H1 (cell line): ENCODE measurements at regions not wholly inside any gene's neighbourhood (a gene's known extent, or its start where the extent isn't known, plus 50 kb on each side); places are given as distances from the start of the nearest gene placed in this dataset.

Source experiments
- EGR1 ChIP-seq: IDR thresholded peaks from 2 replicates; pipeline ENCODE4 v1.6.1; 2011; ENCODE audit warnings: low read depth, low read length, borderline replicate concordance
- FOSL1 ChIP-seq: IDR thresholded peaks from 2 replicates; pipeline ENCODE4 v1.6.1; 2011; ENCODE audit warnings: mild to moderate bottlenecking, low read depth, low read length, moderate library complexity; ENCODE audit not compliant: insufficient read depth
- SIN3A ChIP-seq, 2 experiments: IDR thresholded peaks in 1 of 2; conservative IDR thresholded peaks in 1 of 2; 2 replicates each; pipeline ENCODE4 v1.6.1; 2011 to 2012; ENCODE audit warnings: low read length in 2 of 2, improper control_type of control experiment in 1 of 2, low read depth in 1 of 2, mild to moderate bottlenecking in 1 of 2
- SIX5 ChIP-seq: IDR thresholded peaks from 2 replicates; pipeline ENCODE4 v1.6.1; 2011; ENCODE audit warnings: mild to moderate bottlenecking, low read depth, low read length
- SP1 ChIP-seq: IDR thresholded peaks from 2 replicates; pipeline ENCODE4 v1.6.1; 2011; ENCODE audit warnings: low read depth, low read length
- USF2 ChIP-seq: IDR thresholded peaks from 2 replicates; pipeline ENCODE4 v1.6.1; 2011; ENCODE audit warnings: low read length, improper control_type of control experiment
- YY1 ChIP-seq: IDR thresholded peaks from 2 replicates; pipeline ENCODE4 v1.6.1; 2011; ENCODE audit warnings: low read depth, mild to moderate bottlenecking, low read length
- TF ChIP-seq, protein P1 (sequence below): IDR thresholded peaks from 2 replicates; pipeline ENCODE4 v1.6.1; 2011; ENCODE audit warnings: low read depth, mild to moderate bottlenecking, low read length; ENCODE audit not compliant: insufficient read depth

- TF ChIP-seq EGR1 = no peak
- no peak for TF ChIP-seq USF2
- TF ChIP-seq SIX5 = no peak
- no peak for TF ChIP-seq SP1
- no peak for TF ChIP-seq FOSL1
- TF ChIP-seq YY1 = no peak
- TF ChIP-seq, protein P1, sequence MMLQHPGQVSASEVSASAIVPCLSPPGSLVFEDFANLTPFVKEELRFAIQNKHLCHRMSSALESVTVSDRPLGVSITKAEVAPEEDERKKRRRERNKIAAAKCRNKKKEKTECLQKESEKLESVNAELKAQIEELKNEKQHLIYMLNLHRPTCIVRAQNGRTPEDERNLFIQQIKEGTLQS = no peak
- no peak for TF ChIP-seq SIN3A (conservative IDR thresholded peaks at IDR 0.05 in 1 of 2, IDR thresholded peaks at IDR 0.05 in 1 of 2; ENCODE audit: low read depth in 1 of 2, low read length in 2 of 2)
Observed at GRCh38 chr5:125497651-125498050, 751.2 kb upstream of the ZNF608 start (continued).
